HCT116 (cell line): ENCODE measurements at regions not wholly inside any gene's neighbourhood (a gene's known extent, or its start where the extent isn't known, plus 50 kb on each side); places are given as distances from the start of the nearest gene placed in this dataset.

Experiments used
- EZH2 ChIP-seq: fragments of 200-600 bp; sonication (generic); IDR thresholded peaks from 2 replicates; pipeline ENCODE4 v1.6.1; 2017; ENCODE audit warnings: antibody characterized with exemption, mixed run types
- JUND ChIP-seq: IDR thresholded peaks from 2 replicates; pipeline ENCODE4 v1.6.1; 2012
- POLR2A ChIP-seq: IDR thresholded peaks from 2 replicates; pipeline ENCODE4 v1.7.0; 2011; ENCODE audit warnings: borderline replicate concordance; ENCODE audit not compliant: insufficient read depth, insufficient read length; ENCODE audit errors: extremely low read depth
- POLR2AphosphoS5 ChIP-seq: IDR thresholded peaks from 2 replicates; pipeline ENCODE4 v1.6.1; 2011; ENCODE audit warnings: mild to moderate bottlenecking, low read depth, low read length, moderate library complexity
- YY1 ChIP-seq: IDR thresholded peaks from 2 replicates; pipeline ENCODE4 v1.6.1; 2011; ENCODE audit warnings: low read length, low read depth, moderate library complexity, mild to moderate bottlenecking; ENCODE audit not compliant: insufficient replicate concordance; ENCODE audit errors: extremely low read depth
- ZBTB33 ChIP-seq: IDR thresholded peaks from 2 replicates; pipeline ENCODE4 v1.6.1; 2011; ENCODE audit warnings: mild to moderate bottlenecking, low read length, moderate library complexity; ENCODE audit not compliant: insufficient replicate concordance; ENCODE audit errors: extremely low read depth
- ZNF274 ChIP-seq: fragments of 200-500 bp; sonication (Bioruptor generic); IDR thresholded peaks from 2 replicates; pipeline ENCODE4 v1.6.1; 2014; ENCODE audit warnings: mild to moderate bottlenecking, low read depth, low read length, inconsistent platforms
- TF ChIP-seq, protein P1 (sequence below): IDR thresholded peaks from 2 replicates; pipeline ENCODE4 v1.6.1; 2012
- TF ChIP-seq, protein P2 (sequence below), 3 experiments: fragments of 200-600 bp in 1 of 3; sonication (generic) in 1 of 3; IDR thresholded peaks in 2 of 3; conservative IDR thresholded peaks in 1 of 3; 2 replicates each; pipeline ENCODE4 v1.5.1; 2012 to 2017; ENCODE audit warnings: low read depth in 2 of 3, low read length in 2 of 3, antibody characterized with exemption in 1 of 3, borderline replicate concordance in 1 of 3, control low read depth in 1 of 3, mild to moderate bottlenecking in 1 of 3, mixed read lengths in 1 of 3, mixed run types in 1 of 3, moderate library complexity in 1 of 3; ENCODE audit not compliant: insufficient read depth in 1 of 3

DNA sequence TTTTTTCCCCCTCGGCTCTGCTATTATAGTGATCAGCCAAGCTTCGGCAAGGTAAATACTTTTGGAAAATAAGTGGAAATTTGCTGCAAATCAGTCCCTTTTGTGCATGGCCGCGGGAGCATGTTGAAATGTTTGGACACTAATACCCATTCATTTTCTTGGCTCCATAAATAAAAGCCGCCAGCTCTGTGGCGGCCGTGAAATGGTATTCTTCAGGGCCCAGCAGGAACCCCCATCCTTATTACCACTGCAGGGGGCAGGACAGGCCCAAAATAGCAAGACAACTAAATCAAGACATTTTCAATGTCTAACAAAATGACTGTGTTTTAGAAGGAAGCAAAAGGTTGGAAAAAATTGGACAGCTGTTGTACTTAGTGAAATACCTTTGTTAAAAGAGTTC lies 362.3 kb downstream of the NR2F2 start:
- no peak for TF ChIP-seq POLR2A
- no peak for TF ChIP-seq ZBTB33
- TF ChIP-seq, protein P1, sequence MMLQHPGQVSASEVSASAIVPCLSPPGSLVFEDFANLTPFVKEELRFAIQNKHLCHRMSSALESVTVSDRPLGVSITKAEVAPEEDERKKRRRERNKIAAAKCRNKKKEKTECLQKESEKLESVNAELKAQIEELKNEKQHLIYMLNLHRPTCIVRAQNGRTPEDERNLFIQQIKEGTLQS: no peak
- TF ChIP-seq, protein P2, sequence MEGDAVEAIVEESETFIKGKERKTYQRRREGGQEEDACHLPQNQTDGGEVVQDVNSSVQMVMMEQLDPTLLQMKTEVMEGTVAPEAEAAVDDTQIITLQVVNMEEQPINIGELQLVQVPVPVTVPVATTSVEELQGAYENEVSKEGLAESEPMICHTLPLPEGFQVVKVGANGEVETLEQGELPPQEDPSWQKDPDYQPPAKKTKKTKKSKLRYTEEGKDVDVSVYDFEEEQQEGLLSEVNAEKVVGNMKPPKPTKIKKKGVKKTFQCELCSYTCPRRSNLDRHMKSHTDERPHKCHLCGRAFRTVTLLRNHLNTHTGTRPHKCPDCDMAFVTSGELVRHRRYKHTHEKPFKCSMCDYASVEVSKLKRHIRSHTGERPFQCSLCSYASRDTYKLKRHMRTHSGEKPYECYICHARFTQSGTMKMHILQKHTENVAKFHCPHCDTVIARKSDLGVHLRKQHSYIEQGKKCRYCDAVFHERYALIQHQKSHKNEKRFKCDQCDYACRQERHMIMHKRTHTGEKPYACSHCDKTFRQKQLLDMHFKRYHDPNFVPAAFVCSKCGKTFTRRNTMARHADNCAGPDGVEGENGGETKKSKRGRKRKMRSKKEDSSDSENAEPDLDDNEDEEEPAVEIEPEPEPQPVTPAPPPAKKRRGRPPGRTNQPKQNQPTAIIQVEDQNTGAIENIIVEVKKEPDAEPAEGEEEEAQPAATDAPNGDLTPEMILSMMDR (IDR thresholded peaks at IDR 0.05 in 2 of 3, conservative IDR thresholded peaks at IDR 0.05 in 1 of 3; ENCODE audit: borderline replicate concordance in 1 of 3, insufficient read depth in 1 of 3, low read depth in 2 of 3, low read length in 2 of 3): no peak
- TF ChIP-seq YY1: no peak
- TF ChIP-seq ZNF274: no peak
- TF ChIP-seq EZH2: no peak
- TF ChIP-seq POLR2AphosphoS5: no peak
- no peak for TF ChIP-seq JUND
